ENCODE measurements at regions not wholly inside any gene's neighbourhood (a gene's known extent, or its start where the extent isn't known, plus 50 kb on each side); places are given as distances from the start of the nearest gene placed in this dataset.

- no peak overlapping the region for H3K27ac ChIP-seq
- no peaks in the 10 kb centered on the region for H3K9me3 ChIP-seq
- no peak overlapping the region for H3K4me3 ChIP-seq
- no peak for DNase-seq
- no peaks in the 10 kb centered on the region for H3K4me1 ChIP-seq
- no peaks in the 10 kb centered on the region for H3K27me3 ChIP-seq
- H3K36me3 ChIP-seq, result no peaks in the 10 kb centered on the region
- intact Hi-C loops (cut with DNase I; ENCODE audit: low total_unique reads), result no loop called here
- TF ChIP-seq, protein P1, sequence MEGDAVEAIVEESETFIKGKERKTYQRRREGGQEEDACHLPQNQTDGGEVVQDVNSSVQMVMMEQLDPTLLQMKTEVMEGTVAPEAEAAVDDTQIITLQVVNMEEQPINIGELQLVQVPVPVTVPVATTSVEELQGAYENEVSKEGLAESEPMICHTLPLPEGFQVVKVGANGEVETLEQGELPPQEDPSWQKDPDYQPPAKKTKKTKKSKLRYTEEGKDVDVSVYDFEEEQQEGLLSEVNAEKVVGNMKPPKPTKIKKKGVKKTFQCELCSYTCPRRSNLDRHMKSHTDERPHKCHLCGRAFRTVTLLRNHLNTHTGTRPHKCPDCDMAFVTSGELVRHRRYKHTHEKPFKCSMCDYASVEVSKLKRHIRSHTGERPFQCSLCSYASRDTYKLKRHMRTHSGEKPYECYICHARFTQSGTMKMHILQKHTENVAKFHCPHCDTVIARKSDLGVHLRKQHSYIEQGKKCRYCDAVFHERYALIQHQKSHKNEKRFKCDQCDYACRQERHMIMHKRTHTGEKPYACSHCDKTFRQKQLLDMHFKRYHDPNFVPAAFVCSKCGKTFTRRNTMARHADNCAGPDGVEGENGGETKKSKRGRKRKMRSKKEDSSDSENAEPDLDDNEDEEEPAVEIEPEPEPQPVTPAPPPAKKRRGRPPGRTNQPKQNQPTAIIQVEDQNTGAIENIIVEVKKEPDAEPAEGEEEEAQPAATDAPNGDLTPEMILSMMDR (IDR thresholded peaks at IDR 0.05), result no peak
- TF ChIP-seq POLR2A (IDR thresholded peaks at IDR 0.05), result no peak
These were observed 494.7 kb upstream of the MARCKS start for GRCh38 chr6:113362301-113363047.

GRCh38 chr6:113363048-113363798 lies 493.9 kb upstream of the MARCKS start:
- Histone ChIP-seq H3K27me3 (no peaks in the 10 kb centered on the region), H3K27ac (no peak overlapping the region), H3K4me1 (no peaks in the 10 kb centered on the region), H3K4me3 (no peak overlapping the region), H3K36me3 (no peaks in the 10 kb centered on the region), H3K9me3 (no peaks in the 10 kb centered on the region)
- intact Hi-C loops (cut with DNase I; ENCODE audit: low total_unique reads), result no loop called here
- no peak for TF ChIP-seq POLR2A (IDR thresholded peaks at IDR 0.05)
- TF ChIP-seq, protein P1 (IDR thresholded peaks at IDR 0.05), result no peak
- no peak for DNase-seq

- H3K27ac ChIP-seq, result no peak overlapping the region
These were observed 493.3 kb upstream of the MARCKS start for GRCh38 chr6:113363866-113364265.

GRCh38 chr6:113364766-113365165 lies 492.4 kb upstream of the MARCKS start:
- no peaks in the 10 kb centered on the region for H3K4me1 ChIP-seq
- no peaks in the 10 kb centered on the region for H3K36me3 ChIP-seq
- no peak overlapping the region for H3K27ac ChIP-seq
- H3K9me3 ChIP-seq, result no peaks in the 10 kb centered on the region
- no peaks in the 10 kb centered on the region for H3K27me3 ChIP-seq
- H3K4me3 ChIP-seq, result no peak overlapping the region
- intact Hi-C loops (cut with DNase I; ENCODE audit: low total_unique reads), result no loop called here
- no peak for DNase-seq
- no peak for TF ChIP-seq POLR2A (IDR thresholded peaks at IDR 0.05)
- TF ChIP-seq, protein P1 (IDR thresholded peaks at IDR 0.05), result no peak

More at GRCh38 chr6:113363866-113364265, 493.3 kb upstream of the MARCKS start:
- no peaks in the 10 kb centered on the region for H3K4me1 ChIP-seq
- TF ChIP-seq POLR2A (IDR thresholded peaks at IDR 0.05), result no peak
- TF ChIP-seq, protein P1 (IDR thresholded peaks at IDR 0.05), result no peak
- H3K27me3 ChIP-seq, result no peaks in the 10 kb centered on the region
- intact Hi-C loops (cut with DNase I; ENCODE audit: low total_unique reads), result no loop called here
- no peak overlapping the region for H3K4me3 ChIP-seq
- no peaks in the 10 kb centered on the region for H3K36me3 ChIP-seq
- no peaks in the 10 kb centered on the region for H3K9me3 ChIP-seq
- DNase-seq, result no peak

DNA sequence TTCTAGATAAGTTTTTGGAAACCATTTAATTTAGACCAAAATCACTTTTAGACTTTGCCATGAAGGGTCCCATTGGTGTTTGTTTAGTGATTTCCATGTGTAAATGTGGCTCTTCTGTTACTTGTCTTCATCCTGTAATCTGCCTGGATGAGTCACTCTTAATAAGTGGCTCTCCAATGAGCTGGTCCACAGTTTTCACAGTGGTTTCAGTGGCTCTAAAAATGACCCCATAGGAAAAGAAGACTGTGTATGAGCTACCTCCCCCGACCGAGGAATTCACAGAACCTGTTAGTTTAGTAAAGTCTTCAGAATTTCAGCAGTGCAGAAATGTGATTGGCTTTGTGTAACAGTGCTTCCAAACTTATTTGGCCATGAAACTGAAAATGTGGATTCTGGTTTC lies 492.0 kb upstream of the MARCKS start:
- Histone ChIP-seq H3K27ac (no peak overlapping the region), H3K27me3 (no peaks in the 10 kb centered on the region), H3K4me3 (no peak overlapping the region), H3K4me1 (no peaks in the 10 kb centered on the region), H3K9me3 (no peaks in the 10 kb centered on the region), H3K36me3 (no peaks in the 10 kb centered on the region)
- DNase-seq, result no peak
- intact Hi-C loops (cut with DNase I; ENCODE audit: low total_unique reads), result no loop called here
- TF ChIP-seq, protein P1 (IDR thresholded peaks at IDR 0.05), result no peak
